ENCODE measurements at regions not wholly inside any gene's neighbourhood (a gene's known extent, or its start where the extent isn't known, plus 50 kb on each side); places are given as distances from the start of the nearest gene placed in this dataset.

DNA sequence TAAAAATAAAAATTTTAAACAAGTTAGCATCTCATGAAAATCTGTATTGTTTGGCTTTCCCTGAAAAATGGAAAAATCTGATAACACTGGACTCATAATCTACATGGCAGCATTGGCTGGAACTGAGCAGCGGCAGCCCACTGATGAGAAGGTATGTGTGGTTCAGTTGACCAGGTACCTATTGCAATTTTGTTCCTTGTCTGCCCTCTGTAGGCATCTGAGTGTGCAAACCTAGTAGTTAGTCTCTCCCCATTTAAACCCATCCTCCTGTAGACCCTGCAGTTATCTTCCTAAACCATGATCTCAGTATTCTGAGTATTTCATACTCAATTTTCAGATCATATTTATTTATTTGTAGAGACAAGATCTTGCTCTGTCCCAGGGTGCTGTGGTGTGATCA lies 59.4 kb upstream of the SERBP1 start:
- H3K27ac ChIP-seq (ENCODE audit: low read depth in 2 of 2, low read length in 2 of 2), result no peak overlapping the region
- H3K36me3 ChIP-seq (ENCODE audit: control insufficient read depth in 2 of 3, insufficient read depth in 3 of 3, low read length in 3 of 3), result no peaks in the 10 kb centered on the region
- H3K27me3 ChIP-seq (ENCODE audit: control insufficient read depth, insufficient read depth, low read length), result no peaks in the 10 kb centered on the region
- H3K4me3 ChIP-seq (ENCODE audit: low read length in 3 of 3), result no peak overlapping the region
- FAIRE-seq (no peak), DNase-seq (peak in 2 of 5 donors; percentile 33 to 35)
- H3K9me3 ChIP-seq (ENCODE audit: control insufficient read depth in 2 of 3, insufficient read depth in 1 of 3, low read length in 3 of 3), result no peaks in the 10 kb centered on the region
- H3K9ac ChIP-seq (ENCODE audit: low read length in 3 of 3), result no peak overlapping the region
- no peaks in the 10 kb centered on the region for H3K4me1 ChIP-seq (ENCODE audit: control insufficient read depth in 2 of 3, insufficient read depth in 2 of 3, low read depth in 1 of 3, low read length in 3 of 3)
- TF ChIP-seq, protein P1, sequence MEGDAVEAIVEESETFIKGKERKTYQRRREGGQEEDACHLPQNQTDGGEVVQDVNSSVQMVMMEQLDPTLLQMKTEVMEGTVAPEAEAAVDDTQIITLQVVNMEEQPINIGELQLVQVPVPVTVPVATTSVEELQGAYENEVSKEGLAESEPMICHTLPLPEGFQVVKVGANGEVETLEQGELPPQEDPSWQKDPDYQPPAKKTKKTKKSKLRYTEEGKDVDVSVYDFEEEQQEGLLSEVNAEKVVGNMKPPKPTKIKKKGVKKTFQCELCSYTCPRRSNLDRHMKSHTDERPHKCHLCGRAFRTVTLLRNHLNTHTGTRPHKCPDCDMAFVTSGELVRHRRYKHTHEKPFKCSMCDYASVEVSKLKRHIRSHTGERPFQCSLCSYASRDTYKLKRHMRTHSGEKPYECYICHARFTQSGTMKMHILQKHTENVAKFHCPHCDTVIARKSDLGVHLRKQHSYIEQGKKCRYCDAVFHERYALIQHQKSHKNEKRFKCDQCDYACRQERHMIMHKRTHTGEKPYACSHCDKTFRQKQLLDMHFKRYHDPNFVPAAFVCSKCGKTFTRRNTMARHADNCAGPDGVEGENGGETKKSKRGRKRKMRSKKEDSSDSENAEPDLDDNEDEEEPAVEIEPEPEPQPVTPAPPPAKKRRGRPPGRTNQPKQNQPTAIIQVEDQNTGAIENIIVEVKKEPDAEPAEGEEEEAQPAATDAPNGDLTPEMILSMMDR (IDR thresholded peaks at IDR 0.05; ENCODE audit: borderline replicate concordance, extremely low read depth, insufficient read depth), result peak; percentile 29
- intact Hi-C loops (cut with DNase I), result no loop called here

- Histone ChIP-seq H3K4me3 (ENCODE audit: low read length in 3 of 3) (no peak overlapping the region), H3K27ac (ENCODE audit: low read depth in 2 of 2, low read length in 2 of 2) (no peak overlapping the region), H3K27me3 (ENCODE audit: control insufficient read depth, insufficient read depth, low read length) (no peaks in the 10 kb centered on the region), H3K36me3 (ENCODE audit: control insufficient read depth in 2 of 3, insufficient read depth in 3 of 3, low read length in 3 of 3) (no peaks in the 10 kb centered on the region), H3K4me1 (ENCODE audit: control insufficient read depth in 2 of 3, insufficient read depth in 2 of 3, low read depth in 1 of 3, low read length in 3 of 3) (no peaks in the 10 kb centered on the region), H3K9ac (ENCODE audit: low read length in 3 of 3) (no peak overlapping the region), H3K9me3 (ENCODE audit: control insufficient read depth in 2 of 3, insufficient read depth in 1 of 3, low read length in 3 of 3) (no peaks in the 10 kb centered on the region)
- intact Hi-C loops (cut with DNase I), result no loop called here
- FAIRE-seq, result no peak
- DNase-seq, result no peak
- TF ChIP-seq, protein P1 (IDR thresholded peaks at IDR 0.05; ENCODE audit: borderline replicate concordance, extremely low read depth, insufficient read depth), result no peak
Observed at GRCh38 chr1:67491280-67491679, 61.1 kb upstream of the SERBP1 start.

DNA sequence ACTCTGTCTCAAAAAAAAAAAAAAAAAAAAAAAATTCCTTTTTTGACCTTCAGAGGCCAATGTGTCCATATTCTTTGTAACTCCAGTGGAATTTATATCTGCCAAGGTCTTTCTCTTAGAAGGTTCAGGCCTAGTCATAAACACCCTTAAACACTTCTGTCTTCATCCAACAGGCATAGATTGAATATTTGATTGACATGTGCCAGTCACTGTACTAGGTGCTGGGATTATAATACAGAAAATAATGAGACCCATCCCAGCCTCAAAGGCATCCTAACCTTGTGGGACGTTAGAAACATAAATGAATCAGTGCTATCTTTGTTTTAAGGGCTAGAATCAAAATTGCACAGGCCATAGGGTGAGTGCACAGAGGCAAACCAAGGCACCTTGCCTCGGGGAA lies 62.9 kb upstream of the SERBP1 start:
- no peak for FAIRE-seq
- TF ChIP-seq, protein P1 (IDR thresholded peaks at IDR 0.05; ENCODE audit: borderline replicate concordance, extremely low read depth, insufficient read depth), result no peak
- no peaks in the 10 kb centered on the region for H3K4me1 ChIP-seq (ENCODE audit: control insufficient read depth in 2 of 3, insufficient read depth in 2 of 3, low read depth in 1 of 3, low read length in 3 of 3)
- no peaks in the 10 kb centered on the region for H3K27me3 ChIP-seq (ENCODE audit: control insufficient read depth, insufficient read depth, low read length)
- no peak overlapping the region for H3K4me3 ChIP-seq (ENCODE audit: low read length in 3 of 3)
- no peak for DNase-seq
- H3K9ac ChIP-seq (ENCODE audit: low read length in 3 of 3), result no peak overlapping the region
- no peak overlapping the region for H3K27ac ChIP-seq (ENCODE audit: low read depth in 2 of 2, low read length in 2 of 2)
- no peaks in the 10 kb centered on the region for H3K9me3 ChIP-seq (ENCODE audit: control insufficient read depth in 2 of 3, insufficient read depth in 1 of 3, low read length in 3 of 3)
- intact Hi-C loops (cut with DNase I), result no loop called here
- H3K36me3 ChIP-seq (ENCODE audit: control insufficient read depth in 2 of 3, insufficient read depth in 3 of 3, low read length in 3 of 3), result no peaks in the 10 kb centered on the region

GRCh38 chr1:67495327-67495726 lies 65.1 kb upstream of the SERBP1 start:
- no peaks in the 10 kb centered on the region for H3K36me3 ChIP-seq (ENCODE audit: control insufficient read depth in 2 of 3, insufficient read depth in 3 of 3, low read length in 3 of 3)
- TF ChIP-seq, protein P1 (IDR thresholded peaks at IDR 0.05; ENCODE audit: borderline replicate concordance, extremely low read depth, insufficient read depth), result no peak
- FAIRE-seq, result no peak
- DNase-seq, result no peak
- intact Hi-C loops (cut with DNase I), result no loop called here
- H3K9me3 ChIP-seq (ENCODE audit: control insufficient read depth in 2 of 3, insufficient read depth in 1 of 3, low read length in 3 of 3), result no peaks in the 10 kb centered on the region
- H3K9ac ChIP-seq (ENCODE audit: low read length in 3 of 3), result no peak overlapping the region
- no peak overlapping the region for H3K4me3 ChIP-seq (ENCODE audit: low read length in 3 of 3)
- H3K4me1 ChIP-seq (ENCODE audit: control insufficient read depth in 2 of 3, insufficient read depth in 2 of 3, low read depth in 1 of 3, low read length in 3 of 3), result peaks cover 0 to 1% (median 0%) of the 10 kb centered on the region in 3 donors
- H3K27ac ChIP-seq (ENCODE audit: low read depth in 2 of 2, low read length in 2 of 2), result no peak overlapping the region
- no peaks in the 10 kb centered on the region for H3K27me3 ChIP-seq (ENCODE audit: control insufficient read depth, insufficient read depth, low read length)

All from kidney (tissue), 13 donors.